Smooth muscle cell of the brain vasculature (primary cell): ENCODE measurements at regions not wholly inside any gene's neighbourhood (a gene's known extent, or its start where the extent isn't known, plus 50 kb on each side); places are given as distances from the start of the nearest gene placed in this dataset.

Experiments
- DNase-seq: peaks from one replicate; pipeline ENCODE4 v3.0.0-alpha.2; 2012; ENCODE audit warnings: low read depth, low spot score

- DNase-seq, result no peak
These were observed 377.1 kb downstream of the VPS13C start for GRCh38 chr15:61682891-61683735.

- no peak for DNase-seq
These were observed 378.6 kb downstream of the VPS13C start for GRCh38 chr15:61681676-61682075.

- no peak for DNase-seq
These were observed 379.2 kb downstream of the VPS13C start for GRCh38 chr15:61681038-61681418.

- DNase-seq, result no peak
These were observed 379.8 kb downstream of the VPS13C start for GRCh38 chr15:61680260-61681037.

GRCh38 chr15:61671736-61672135 is 388.5 kb downstream of the VPS13C start:
- no peak for DNase-seq

GRCh38 chr15:61668444-61668843 is 391.8 kb downstream of the VPS13C start:
- no peak for DNase-seq

GRCh38 chr15:61661791-61662190 is 398.5 kb downstream of the VPS13C start:
- DNase-seq, result no peak

GRCh38 chr15:61660579-61660978 is 399.7 kb downstream of the VPS13C start:
- no peak for DNase-seq

GRCh38 chr15:61659566-61660190 is 400.6 kb downstream of the VPS13C start:
- no peak for DNase-seq

- no peak for DNase-seq
These were observed 402.8 kb downstream of the VPS13C start for GRCh38 chr15:61657461-61657860.

- DNase-seq, result no peak
These were observed 403.9 kb downstream of the VPS13C start for GRCh38 chr15:61656391-61656790.

GRCh38 chr15:61655881-61656280 is 404.4 kb downstream of the VPS13C start:
- no peak for DNase-seq

GRCh38 chr15:61654918-61655317 is 405.3 kb downstream of the VPS13C start:
- peak; percentile 84 for DNase-seq

GRCh38 chr15:61654002-61654740 is 406.1 kb downstream of the VPS13C start:
- no peak for DNase-seq

GRCh38 chr15:61653110-61653509 is 407.1 kb downstream of the VPS13C start:
- no peak for DNase-seq

GRCh38 chr15:61651267-61651666 is 409.0 kb downstream of the VPS13C start:
- DNase-seq, result no peak

- no peak for DNase-seq
These were observed 411.2 kb downstream of the VPS13C start for GRCh38 chr15:61649046-61649445.

- no peak for DNase-seq
These were observed 415.4 kb upstream of the RORA start for GRCh38 chr15:61644550-61644949.

GRCh38 chr15:61641645-61642044 is 412.5 kb upstream of the RORA start:
- no peak for DNase-seq

- DNase-seq, result no peak
These were observed 411.7 kb upstream of the RORA start for GRCh38 chr15:61640756-61641155.

GRCh38 chr15:61639491-61639890 is 410.4 kb upstream of the RORA start:
- no peak for DNase-seq

GRCh38 chr15:61634837-61635236 is 405.7 kb upstream of the RORA start:
- DNase-seq, result no peak
